K562 (cell line): ENCODE measurements at regions not wholly inside any gene's neighbourhood (a gene's known extent, or its start where the extent isn't known, plus 50 kb on each side); places are given as distances from the start of the nearest gene placed in this dataset.

Experiments
- ATAC-seq: fragments of 200-7000 bp; cut with Tn5 transposase; 3 replicates; pipeline ENCODE4 v1.9.1; 2020; ENCODE audit warnings: moderate library complexity
- BruUV-seq: library from RNA; stranded (reverse); fragments of 400-500 nt; replicated peaks from 2 replicates; lab custom pipeline; 2021; lab: Mats Ljungman, UMichigan
- CTCF ChIA-PET: fragments of 300-600 bp; formaldehyde crosslinking; extraction: SDS; loops from one replicate; lab custom pipeline; 2021; ENCODE audit warnings: low intra/inter-chr PET ratio; lab: Yijun Ruan, JAX
- POLR2A ChIA-PET: fragments of 300-600, 350-650 bp; sonication (Branson Sonifier 250); formaldehyde crosslinking; extraction: SDS; loops from one replicate; lab custom pipeline; 2021; ENCODE audit warnings: antibody characterized with exemption, inconsistent platforms; lab: Yijun Ruan, JAX
- DNase-seq, 4 experiments: peaks; one replicate each; pipeline versions ENCODE4 v3.0.0 to v3.0.0-alpha.2; 2011 to 2018; ENCODE audit warnings: low spot score in 3 of 4, mixed read lengths in 3 of 4; ENCODE audit errors: extremely low read depth in 1 of 4
- FAIRE-seq: peaks from 2 replicates; lab custom pipeline; 2011; peaks lifted over from hg19 to GRCh38; lab: Jason Lieb, UNC
- H2AFZ ChIP-seq: 2 replicates; pipeline ENCODE4 v1.6.0; 2011; ENCODE audit warnings: low read depth, low read length, control low read depth, inconsistent platforms
- H3K27ac ChIP-seq: fragments of 200-600 bp; 3 replicates; pipeline ENCODE4 v1.8.0; 2011; ENCODE audit warnings: low read depth, mild to moderate bottlenecking, control low read depth, inconsistent platforms, low read length, moderate library complexity, mixed read lengths; ENCODE audit errors: extremely low read depth
- H3K27me3 ChIP-seq, 2 experiments: fragments of 300-600 bp in 1 of 2; 2 replicates in 1 of 2; 3 replicates in 1 of 2; pipeline versions ENCODE4 v1.6.0 to v1.8.0; 2011; ENCODE audit warnings: inconsistent platforms in 2 of 2, low read length in 2 of 2, mild to moderate bottlenecking in 1 of 2, mixed read lengths in 1 of 2, moderate library complexity in 1 of 2; ENCODE audit not compliant: control insufficient read depth in 2 of 2, insufficient read depth in 2 of 2
- H3K36me3 ChIP-seq: fragments of 300-600 bp; 3 replicates; pipeline ENCODE4 v1.8.0; 2011; ENCODE audit warnings: mild to moderate bottlenecking, low read length, inconsistent platforms; ENCODE audit not compliant: control insufficient read depth, insufficient read depth
- H3K4me1 ChIP-seq, 2 experiments: fragments of 200-600 bp in 1 of 2; replicated peaks in 1 of 2; 2 replicates in 1 of 2; 3 replicates in 1 of 2; pipeline versions ENCODE4 v1.5.1 to v1.8.0; 2011; ENCODE audit warnings: inconsistent platforms in 2 of 2, low read length in 2 of 2, mild to moderate bottlenecking in 1 of 2, mixed read lengths in 1 of 2, moderate library complexity in 1 of 2; ENCODE audit not compliant: control insufficient read depth in 2 of 2, insufficient read depth in 2 of 2
- H3K4me2 ChIP-seq: 2 replicates; pipeline ENCODE4 v1.6.1; 2011; ENCODE audit warnings: low read length, control low read depth, inconsistent platforms, mixed read lengths; ENCODE audit not compliant: insufficient read depth
- H3K4me3 ChIP-seq: fragments of 200-600 bp; sonication (generic), shearing (Covaris generic); 2 replicates; pipeline ENCODE4 v1.5.1; 2016; ENCODE audit warnings: control low read depth, inconsistent platforms
- H3K79me2 ChIP-seq: fragments of 200-600 bp; 3 replicates; pipeline ENCODE4 v1.8.0; 2011; ENCODE audit warnings: low read length, inconsistent platforms; ENCODE audit not compliant: control insufficient read depth, insufficient read depth
- H3K9ac ChIP-seq, 2 experiments: 2 replicates each; pipeline versions ENCODE4 v1.6.0 to v1.6.1; 2011; ENCODE audit warnings: low read depth in 2 of 2, low read length in 2 of 2, control low read depth in 1 of 2, inconsistent platforms in 1 of 2, mild to moderate bottlenecking in 1 of 2, mixed read lengths in 1 of 2; ENCODE audit not compliant: insufficient read depth in 1 of 2
- H3K9me1 ChIP-seq: one replicate; pipeline ENCODE4 v1.6.0; 2011; ENCODE audit warnings: inconsistent platforms, mild to moderate bottlenecking, low read length, moderate library complexity; ENCODE audit not compliant: control insufficient read depth, insufficient read depth
- H3K9me3 ChIP-seq: replicated peaks from 2 replicates; pipeline ENCODE4 v1.5.1; 2011; ENCODE audit warnings: low read depth, low read length, inconsistent platforms; ENCODE audit not compliant: control insufficient read depth, insufficient read depth
- H4K20me1 ChIP-seq: replicated peaks from 2 replicates; pipeline ENCODE4 v1.6.1; 2011; ENCODE audit warnings: low read length, inconsistent platforms, mixed read lengths; ENCODE audit not compliant: control insufficient read depth, insufficient read depth
- STAT6 ChIP-seq: sonication (generic); formaldehyde crosslinking; IDR thresholded peaks from 2 replicates; pipeline ENCODE4 v1.8.1; 2023; ENCODE audit warnings: mild to moderate bottlenecking, missing genetic modification reagents
- TBP ChIP-seq: optimal IDR thresholded peaks from 2 replicates; pipeline ENCODE3; 2011; ENCODE audit warnings: low read depth, low read length, improper control_type of control experiment
- WGBS: fragments of 100-300 bp; shearing (Covaris generic); methylation state at CpG from one replicate; pipeline ENCODE4 v1.1.6; 2016; ENCODE audit warnings: low coverage, mixed read lengths; ENCODE audit not compliant: insufficient coverage; ENCODE audit errors: missing lambda C conversion rate; 5-methylcytosine and 5-hydroxymethylcytosine counted together
- in situ Hi-C: fragments of 300-500 bp; cut with MboI; formaldehyde crosslinking; loops from 4 replicates; pipeline ENCODE4 v1.15.0; 2018; ENCODE audit warnings: inconsistent platforms, mixed read lengths
- intact Hi-C: fragments of 100-400 bp; cut with micrococcal nuclease; formaldehyde crosslinking; loops from 2 replicates; pipeline ENCODE4 v1.14.2; 2022

GRCh38 chr13:34884366-34884765 lies 57.7 kb upstream of the NBEA start:
- WGBS: 0% methylated on average over 1 of the region's 2 CpGs
- H3K27ac ChIP-seq: no peak overlapping the region
- H3K4me1 ChIP-seq: no peaks in the 10 kb centered on the region
- intact Hi-C loops (no loop called here), in situ Hi-C loops (no loop called here)
- FAIRE-seq: no peak
- no peak overlapping the region for H3K4me2 ChIP-seq
- no peaks in the 10 kb centered on the region for H4K20me1 ChIP-seq
- no peaks in the 10 kb centered on the region for H3K36me3 ChIP-seq
- H3K9me3 ChIP-seq: no peaks in the 10 kb centered on the region
- no peak overlapping the region for H3K4me3 ChIP-seq
- ATAC-seq: no peak
- no peak for DNase-seq
- ChIA-PET POLR2A (no interaction called here), CTCF (no interaction called here)
- no peak overlapping the region for H3K9ac ChIP-seq
- H3K9me1 ChIP-seq: no peaks in the 10 kb centered on the region
- H2AFZ ChIP-seq: no peak overlapping the region
- TF ChIP-seq STAT6 (CRISPR knock-in tag) (no peak), TBP (no peak)
- H3K79me2 ChIP-seq: no peaks in the 10 kb centered on the region
- H3K27me3 ChIP-seq: no peaks in the 10 kb centered on the region
- BruUV-seq: no TSS peak
